SH-SY5Y (cell line): ENCODE measurements at regions not wholly inside any gene's neighbourhood (a gene's known extent, or its start where the extent isn't known, plus 50 kb on each side); places are given as distances from the start of the nearest gene placed in this dataset.

ENCODE experiments used
- GATA2 ChIP-seq: IDR thresholded peaks from 2 replicates; pipeline ENCODE4 v1.6.1; 2011; ENCODE audit warnings: mild to moderate bottlenecking, low read depth, low read length
- GATA3 ChIP-seq: IDR thresholded peaks from 2 replicates; pipeline ENCODE4 v1.6.1; 2011; ENCODE audit warnings: low read depth, mild to moderate bottlenecking, low read length, moderate library complexity

DNA sequence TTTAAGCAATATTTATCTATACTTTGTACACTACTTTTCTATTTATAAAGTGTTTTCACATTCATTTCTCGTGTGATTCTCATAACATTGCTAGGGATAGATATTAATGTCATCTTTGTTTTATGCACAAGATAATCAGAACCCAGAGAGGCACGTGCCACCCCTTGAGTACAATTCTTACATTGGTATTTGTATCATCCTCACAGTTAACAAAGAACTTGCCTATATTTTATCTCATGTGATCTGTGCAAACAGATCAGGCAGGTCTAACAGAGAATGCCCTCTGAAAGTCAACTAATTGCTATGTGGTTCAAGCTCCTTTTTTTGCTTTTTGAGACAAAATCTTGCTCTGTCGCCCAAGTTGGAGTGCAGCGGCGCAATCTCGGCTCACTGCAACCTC lies 604.5 kb downstream of the LMO4 start:
- TF ChIP-seq GATA3 (no peak), GATA2 (no peak)
